Right lobe of liver (tissue), 4 donors: ENCODE measurements at regions not wholly inside any gene's neighbourhood (a gene's known extent, or its start where the extent isn't known, plus 50 kb on each side); places are given as distances from the start of the nearest gene placed in this dataset.

ENCODE experiments used
- CTCF ChIP-seq, 4 donors: fragments of 200-600 bp in 3 of 4; fragments of 450-650 bp in 1 of 4; IDR thresholded peaks; one replicate each; pipeline versions ENCODE4 v1.5.1 to v1.8.0; 2016 to 2022; ENCODE audit warnings: antibody characterized with exemption in 4 of 4, mild to moderate bottlenecking in 2 of 4
- POLR2A ChIP-seq: fragments of 450-650 bp; IDR thresholded peaks from one replicate; pipeline ENCODE4 v1.6.1; 2017; ENCODE audit warnings: antibody characterized with exemption, mild to moderate bottlenecking
- donor health status: DM: no; HTN: no; CAD: no.
- donor health status: DM: no; HTN: no; CAD: no.
- donor health status: DM: no; HTN: yes; CAD: no.

GRCh38 chr12:18828483-18828882 is 90.6 kb downstream of the CAPZA3 start:
- TF ChIP-seq CTCF (IDR thresholded peaks at IDR 0.05) (no peak), POLR2A (no peak)
